HG03378 (cell line): ENCODE measurements at regions not wholly inside any gene's neighbourhood (a gene's known extent, or its start where the extent isn't known, plus 50 kb on each side); places are given as distances from the start of the nearest gene placed in this dataset.

Source experiments
- ATAC-seq: cut with Tn5 transposase; IDR thresholded peaks from one replicate; pipeline ENCODE4 v1.9.1; 2021; ENCODE audit warnings: mild to moderate bottlenecking, moderate library complexity; ENCODE audit not compliant: unreplicated experiment

- ATAC-seq, result no peak
Observed at GRCh38 chr22:34971456-34971855, 94.5 kb upstream of the ISX start.

DNA sequence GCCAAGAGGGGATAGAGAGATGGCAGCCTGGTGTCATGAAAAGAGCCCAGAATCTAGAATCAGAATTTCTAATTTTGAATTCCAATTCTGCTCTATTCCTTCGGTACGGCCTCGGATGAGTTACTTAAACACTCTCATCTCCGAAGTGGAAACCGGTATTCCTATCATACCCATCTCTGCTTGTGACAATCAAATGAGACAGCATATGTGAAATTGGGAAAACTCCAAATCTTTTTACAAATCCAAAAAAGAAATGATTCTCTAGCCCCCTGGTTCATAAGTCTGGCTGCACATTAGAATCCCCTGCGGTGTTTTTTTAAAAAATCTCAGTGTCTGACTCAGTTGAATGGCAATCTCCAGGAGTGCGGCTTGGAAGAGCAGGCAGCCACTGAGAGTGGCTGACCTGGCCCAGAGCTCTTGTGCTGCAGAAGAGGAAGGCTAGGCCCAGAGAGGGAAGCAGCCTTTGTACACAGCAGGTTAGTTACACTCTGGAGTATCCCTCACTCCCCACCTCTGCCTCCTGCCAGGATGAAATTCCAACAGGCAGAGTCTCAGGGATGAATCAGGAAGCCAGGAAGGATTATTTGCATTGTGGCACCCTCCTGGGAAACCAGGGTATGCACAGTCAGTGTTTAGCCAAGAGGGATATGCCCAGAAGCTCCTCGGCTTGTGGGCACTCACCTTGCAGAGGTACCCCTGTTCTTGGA is 93.6 kb upstream of the ISX start:
- ATAC-seq, result no peak

- ATAC-seq, result no peak
Observed at GRCh38 chr22:34973016-34973415, 92.9 kb upstream of the ISX start.

GRCh38 chr22:34973926-34974325 is 92.0 kb upstream of the ISX start:
- ATAC-seq, result no peak

GRCh38 chr22:34975721-34976120 is 90.2 kb upstream of the ISX start:
- no peak for ATAC-seq

GRCh38 chr22:34976474-34976873 is 89.5 kb upstream of the ISX start:
- no peak for ATAC-seq

GRCh38 chr22:34976886-34977285 is 89.1 kb upstream of the ISX start:
- ATAC-seq, result no peak

- no peak for ATAC-seq
Observed at GRCh38 chr22:34986523-34986922, 79.4 kb upstream of the ISX start.

DNA sequence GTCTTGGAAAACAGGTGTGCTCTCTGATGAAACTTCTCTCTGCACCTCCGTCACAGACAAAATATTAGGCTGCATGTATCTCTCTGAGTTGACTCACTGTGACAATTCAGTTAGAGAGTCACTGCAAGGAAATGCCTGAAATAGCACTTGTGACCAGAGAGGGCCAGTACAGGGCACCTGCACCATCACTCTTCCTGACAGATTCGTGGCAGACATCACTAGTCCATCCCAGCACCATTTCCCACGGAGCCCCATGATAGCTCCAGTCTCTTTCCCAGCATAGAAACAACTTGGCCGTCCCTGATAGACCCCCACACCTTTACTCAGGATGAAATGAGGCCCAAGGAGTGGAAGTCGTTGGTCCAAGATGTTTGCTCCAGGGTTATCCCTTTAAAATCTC is 73.3 kb upstream of the ISX start:
- ATAC-seq, result no peak

DNA sequence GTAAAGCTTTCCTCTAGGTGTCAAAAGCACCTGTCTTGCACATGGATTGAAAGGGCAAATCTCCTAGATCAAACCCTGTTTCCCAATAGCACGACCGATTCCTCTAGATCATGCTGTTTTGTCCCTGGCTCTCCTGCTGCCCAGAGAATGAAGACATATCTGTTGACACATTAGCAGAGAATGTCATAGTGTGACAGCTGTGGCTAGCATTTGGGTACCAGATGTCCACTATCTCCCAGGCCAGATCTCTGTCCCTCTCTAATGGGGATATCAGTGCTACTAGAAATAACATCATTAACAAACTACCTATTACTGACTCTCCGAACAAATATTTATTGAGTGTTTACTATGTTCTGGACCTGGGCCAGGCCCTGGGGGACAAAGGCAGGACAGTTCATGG is 72.4 kb upstream of the ISX start:
- no peak for ATAC-seq

GRCh38 chr22:34997633-34998299 is 68.2 kb upstream of the ISX start:
- no peak for ATAC-seq

DNA sequence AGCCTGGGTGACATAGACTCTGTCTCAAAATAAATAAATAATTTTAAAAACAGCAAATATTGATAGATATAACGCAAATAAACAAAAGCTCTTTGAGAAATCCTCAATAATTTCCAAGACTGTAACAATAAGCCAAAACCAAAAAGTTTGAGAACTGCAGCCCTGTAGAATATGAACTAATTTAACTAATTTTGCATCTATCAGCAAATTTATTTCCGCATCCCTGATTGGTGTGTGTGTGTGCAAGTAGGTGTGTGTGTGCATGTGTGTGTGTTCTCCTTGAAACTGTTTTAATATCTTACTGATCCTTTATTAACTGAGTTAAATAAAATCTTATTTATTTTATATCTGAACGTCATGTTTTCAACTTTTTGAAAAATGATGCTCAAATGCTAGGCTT is 67.0 kb upstream of the ISX start:
- ATAC-seq, result no peak

- no peak for ATAC-seq
Observed at GRCh38 chr22:35008213-35008612, 57.7 kb upstream of the ISX start.

- no peak for ATAC-seq
Observed at GRCh38 chr22:35010543-35010942, 55.4 kb upstream of the ISX start.

DNA sequence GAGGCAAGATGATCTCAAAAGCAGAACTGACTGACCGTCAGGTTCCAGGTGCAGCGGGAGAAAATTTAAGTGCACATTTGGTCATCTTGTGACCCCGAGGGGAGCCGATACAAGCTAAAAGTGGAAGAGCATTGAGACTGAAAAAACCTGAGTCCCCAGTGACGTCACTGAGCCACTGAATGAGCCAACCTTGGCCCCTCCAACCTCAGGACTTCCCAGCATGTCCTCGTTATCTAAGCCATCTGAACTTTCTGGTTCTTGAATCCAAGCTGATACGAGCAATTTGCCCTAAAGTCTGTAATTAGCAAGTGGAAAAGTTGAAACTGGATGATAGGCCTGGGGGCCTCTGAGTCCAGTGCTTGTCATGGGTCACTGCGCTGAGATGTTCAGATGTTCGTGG is 51.1 kb upstream of the ISX start:
- no peak for ATAC-seq
